ENCODE measurements at regions not wholly inside any gene's neighbourhood (a gene's known extent, or its start where the extent isn't known, plus 50 kb on each side); places are given as distances from the start of the nearest gene placed in this dataset.
A peak's percentile ranks its signal among the peaks of the same experiment; 100 is the strongest.
"Not testable (repeated sequence)": the region's sequence is repeated elsewhere in the genome, so short reads cannot be mapped to it uniquely, and the experiment has no call there.

DNA sequence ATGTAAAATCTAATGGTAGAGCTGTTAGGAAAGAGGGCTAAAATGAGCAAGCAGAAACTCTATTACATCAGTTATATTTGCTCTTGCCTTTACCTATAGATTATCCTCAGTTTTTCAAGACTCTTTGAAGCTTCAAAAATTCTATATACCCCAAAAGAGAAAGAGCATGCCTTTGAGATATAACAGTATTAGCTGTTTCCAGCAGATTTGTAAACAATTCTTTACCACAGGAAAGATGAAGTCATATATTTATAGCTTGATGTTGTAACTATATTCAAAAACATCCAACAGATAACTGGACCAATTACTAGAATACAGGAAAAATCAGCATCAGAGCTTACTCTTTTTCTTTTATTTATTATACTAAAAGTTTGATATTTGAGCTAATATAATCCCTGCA lies 416.2 kb upstream of the TPK1 start:
- no peak for FAIRE-seq

DNA sequence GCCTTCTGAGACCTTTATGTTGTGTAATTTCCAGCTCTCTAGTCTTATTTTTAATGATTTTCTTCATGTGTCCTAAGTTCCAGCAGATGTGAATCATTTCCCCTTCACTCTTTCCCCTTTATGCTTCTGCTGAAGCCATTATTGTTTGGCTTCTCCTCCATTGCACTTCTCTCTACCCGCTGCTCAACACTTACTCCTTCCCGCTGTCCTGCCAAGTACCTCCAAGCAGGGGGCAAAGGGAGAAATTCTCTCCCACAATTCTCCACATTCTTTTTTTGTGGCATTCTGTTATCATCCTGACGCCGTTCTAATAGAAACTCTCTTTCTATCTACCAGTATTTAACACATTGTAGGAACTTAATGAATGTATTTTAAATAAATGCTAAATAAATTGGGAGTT lies 388.9 kb upstream of the TPK1 start:
- no peak for FAIRE-seq

DNA sequence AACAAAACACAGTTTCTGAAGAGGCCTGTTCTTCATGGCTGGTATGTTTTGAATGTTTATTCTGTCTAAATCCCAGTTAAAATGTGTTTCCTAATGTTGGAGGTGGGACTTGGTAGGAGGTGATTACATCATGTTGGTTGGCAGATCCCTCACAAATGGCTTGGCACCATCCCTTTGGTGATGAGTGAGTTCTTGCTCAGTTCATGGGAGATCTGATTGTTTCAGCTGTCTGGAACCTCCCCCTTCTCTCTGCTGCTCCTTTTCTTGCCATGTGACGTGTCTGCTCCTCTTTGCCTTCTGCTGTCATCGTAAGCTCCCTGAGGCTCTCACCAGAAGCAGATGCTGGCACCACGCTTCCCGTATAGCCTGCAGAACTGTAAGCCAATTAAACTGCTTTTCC lies 383.6 kb upstream of the TPK1 start:
- FAIRE-seq, result no peak

- FAIRE-seq, result no peak
Observed at GRCh38 chr7:145216866-145217265, 381.0 kb upstream of the TPK1 start.

GRCh38 chr7:145212050-145212449 lies 376.2 kb upstream of the TPK1 start:
- no peak for FAIRE-seq

DNA sequence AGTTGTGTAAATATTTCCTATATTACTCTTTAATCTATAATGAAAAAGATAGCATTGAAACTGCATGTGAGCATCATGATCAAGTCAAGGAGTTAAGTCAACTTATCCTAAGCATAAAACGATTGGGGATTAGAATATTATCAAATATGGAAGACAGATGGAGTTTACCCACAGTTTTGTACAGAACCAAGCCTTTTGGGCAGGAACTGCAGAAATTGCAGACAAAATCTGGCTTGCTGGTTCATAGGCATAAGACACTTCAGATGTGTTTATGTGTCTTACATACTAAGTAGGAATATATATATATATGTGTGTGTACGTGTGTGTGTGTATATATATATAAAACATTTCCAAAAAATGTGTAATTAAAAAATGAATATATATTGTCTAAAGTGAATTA lies 375.4 kb upstream of the TPK1 start:
- FAIRE-seq, result no peak

DNA sequence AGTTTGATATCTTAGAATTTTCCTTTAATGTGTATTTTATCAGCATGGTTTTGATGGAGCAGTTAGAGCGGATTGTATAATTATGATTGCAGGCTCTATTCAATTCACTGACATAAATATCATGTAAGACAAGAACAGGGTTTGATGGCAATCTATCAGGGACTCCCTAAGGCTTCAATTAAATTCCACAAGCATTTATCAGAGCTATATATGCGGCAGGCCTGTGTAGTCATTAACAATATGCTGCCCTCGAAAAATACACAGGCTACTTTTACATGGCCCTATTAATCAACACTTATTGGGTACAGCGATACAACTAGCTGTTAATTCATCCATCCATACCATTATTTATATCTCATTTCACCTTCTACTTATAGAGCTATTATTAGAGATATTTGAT lies 358.1 kb upstream of the TPK1 start:
- no peak for FAIRE-seq

GRCh38 chr7:145184956-145185355 lies 349.1 kb upstream of the TPK1 start:
- FAIRE-seq, result no peak

DNA sequence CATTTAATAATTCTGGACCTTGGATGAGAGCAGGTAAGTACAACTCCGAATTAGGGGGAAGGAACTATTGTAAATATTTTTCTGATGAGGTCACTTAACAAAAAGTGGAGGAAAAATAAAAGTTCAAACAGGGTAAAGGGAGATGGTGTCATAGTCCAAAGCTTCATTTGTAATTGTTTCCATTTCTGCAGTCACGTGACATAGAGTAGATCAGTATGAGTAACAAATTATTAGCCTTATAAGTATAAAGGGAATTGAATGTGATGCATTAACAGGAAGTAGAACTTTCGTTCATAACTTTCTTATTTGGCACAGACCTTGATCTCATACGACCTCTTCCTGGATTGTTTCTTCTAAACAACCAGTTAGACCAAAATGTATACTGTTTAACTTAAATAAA lies 347.2 kb upstream of the TPK1 start:
- no peak for FAIRE-seq

- no peak for FAIRE-seq
Observed at GRCh38 chr7:145175366-145175765, 339.5 kb upstream of the TPK1 start.

- no peak for FAIRE-seq
Observed at GRCh38 chr7:145169908-145170307, 334.1 kb upstream of the TPK1 start.

DNA sequence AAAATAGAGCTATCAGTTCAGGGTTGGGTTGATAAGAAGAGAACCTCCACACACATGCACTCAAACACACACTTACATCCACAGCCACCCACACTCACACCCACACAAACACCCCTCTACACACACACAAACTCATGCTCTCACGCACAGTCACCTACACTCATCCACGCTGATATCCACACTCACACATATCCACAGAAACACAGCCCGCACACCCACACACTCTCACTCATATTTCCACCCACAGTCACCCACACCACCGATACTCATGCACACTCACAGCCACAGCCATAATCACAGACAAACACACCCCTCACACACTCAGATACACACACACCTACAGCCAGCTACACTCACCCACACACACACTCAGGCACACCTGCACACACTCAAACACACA lies 333.0 kb upstream of the TPK1 start:
- no peak for FAIRE-seq

DNA sequence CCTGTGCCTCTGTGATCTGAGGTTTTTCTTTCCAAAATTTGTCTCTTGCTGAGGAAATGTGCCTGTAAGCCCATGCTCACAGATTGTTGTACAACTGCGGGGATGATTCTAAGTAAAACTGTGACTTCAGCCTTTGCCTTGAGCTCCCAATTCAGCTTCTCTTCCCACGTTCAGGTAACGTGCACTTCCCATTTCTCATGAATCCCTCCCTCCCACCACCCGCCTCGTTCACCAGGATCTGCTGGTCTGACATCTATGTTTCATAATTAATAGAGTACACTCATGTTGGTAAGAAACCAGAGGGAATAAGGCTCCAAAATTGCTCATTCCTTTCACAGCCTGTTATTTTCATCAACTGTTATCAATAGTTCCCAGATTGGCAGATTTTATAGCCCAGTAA lies 332.6 kb upstream of the TPK1 start:
- FAIRE-seq, result no peak

- no peak for FAIRE-seq
Observed at GRCh38 chr7:145156834-145157233, 321.0 kb upstream of the TPK1 start.

DNA sequence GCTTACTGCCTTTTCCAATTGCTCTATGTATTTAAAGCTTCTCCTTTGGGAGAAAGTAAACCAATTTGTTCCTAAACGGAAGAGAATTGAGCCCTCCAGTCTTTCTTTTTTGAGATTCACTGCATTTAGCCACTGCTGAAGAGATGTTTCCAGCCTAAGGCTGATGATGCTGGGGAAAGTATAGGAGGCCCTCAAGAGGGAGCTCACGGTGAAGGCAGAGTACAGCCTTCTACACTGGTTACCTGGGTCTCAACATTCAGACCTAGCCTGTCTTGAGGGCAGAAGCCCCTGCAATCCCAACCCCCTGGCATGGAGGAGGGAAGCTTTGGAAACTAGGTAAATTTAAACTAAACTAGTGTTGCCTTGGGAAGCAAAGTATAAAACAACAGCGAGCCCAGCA lies 316.7 kb upstream of the TPK1 start:
- no peak for FAIRE-seq

DNA sequence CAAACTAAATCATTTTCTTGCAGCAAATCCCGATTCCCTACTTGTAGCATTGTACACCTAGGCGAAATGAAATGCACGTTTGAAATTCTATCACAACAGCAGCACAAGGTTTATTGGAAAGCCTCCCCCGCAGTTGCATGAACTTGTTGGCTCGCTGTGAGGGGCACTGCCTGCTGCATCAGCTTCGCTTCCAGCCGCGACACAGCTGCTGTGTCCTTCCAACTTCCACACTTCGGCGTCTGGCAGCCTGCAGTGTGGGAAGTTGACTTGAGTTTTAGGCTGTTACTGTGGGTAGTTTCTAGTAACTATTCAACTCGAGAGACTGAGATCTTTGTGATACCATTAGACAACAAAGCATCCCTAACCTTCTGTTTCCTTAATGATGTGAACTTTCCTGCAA lies 315.8 kb upstream of the TPK1 start:
- FAIRE-seq, result no peak

- FAIRE-seq, result no peak
Observed at GRCh38 chr7:145147865-145148264, 312.0 kb upstream of the TPK1 start.

GRCh38 chr7:145143685-145144084 lies 307.8 kb upstream of the TPK1 start:
- no peak for FAIRE-seq

- FAIRE-seq, result no peak
Observed at GRCh38 chr7:145134377-145134776, 298.5 kb upstream of the TPK1 start.

DNA sequence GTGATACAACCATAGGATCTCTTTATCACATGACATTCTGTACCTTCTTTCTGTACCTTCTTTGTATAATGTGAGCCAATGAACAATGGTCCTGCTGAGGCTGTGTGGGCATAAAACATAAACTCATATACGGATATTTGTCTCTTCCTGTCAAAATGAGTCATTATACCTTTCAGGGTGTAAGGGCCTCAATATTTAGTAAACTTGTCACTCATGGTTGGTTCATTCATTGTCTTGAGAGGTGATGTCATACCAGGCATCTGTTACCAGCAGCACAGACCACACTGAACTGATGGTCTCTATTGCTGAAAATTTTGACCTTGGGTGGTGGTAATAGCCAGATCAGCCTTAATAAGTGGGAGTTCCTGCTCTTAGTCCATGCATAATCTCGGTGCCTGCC lies 287.6 kb upstream of the TPK1 start:
- no peak for FAIRE-seq

DNA sequence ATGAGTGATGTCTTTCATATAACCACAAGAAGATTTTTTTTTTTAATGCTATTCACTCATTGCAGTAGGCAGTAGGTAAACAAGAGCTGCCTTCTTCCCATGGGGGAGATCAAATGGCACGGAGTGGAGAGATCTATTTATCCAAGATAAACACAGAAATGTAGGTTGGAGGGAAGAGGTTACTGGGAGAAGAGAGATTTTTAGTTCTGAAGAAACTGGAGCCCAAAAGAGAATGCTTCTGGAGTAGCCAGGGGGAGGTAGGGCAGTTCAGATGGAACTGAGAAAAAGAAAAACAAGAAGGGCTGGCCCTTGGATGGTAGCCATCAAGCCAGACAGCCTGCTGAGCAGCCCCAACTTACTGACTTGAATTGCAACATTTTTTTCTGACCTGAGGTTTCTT lies 270.1 kb upstream of the TPK1 start:
- FAIRE-seq, result no peak

GRCh38 chr7:145105561-145105960 lies 269.7 kb upstream of the TPK1 start:
- no peak for FAIRE-seq

GRCh38 chr7:145104400-145104799 lies 268.5 kb upstream of the TPK1 start:
- no peak for FAIRE-seq

DNA sequence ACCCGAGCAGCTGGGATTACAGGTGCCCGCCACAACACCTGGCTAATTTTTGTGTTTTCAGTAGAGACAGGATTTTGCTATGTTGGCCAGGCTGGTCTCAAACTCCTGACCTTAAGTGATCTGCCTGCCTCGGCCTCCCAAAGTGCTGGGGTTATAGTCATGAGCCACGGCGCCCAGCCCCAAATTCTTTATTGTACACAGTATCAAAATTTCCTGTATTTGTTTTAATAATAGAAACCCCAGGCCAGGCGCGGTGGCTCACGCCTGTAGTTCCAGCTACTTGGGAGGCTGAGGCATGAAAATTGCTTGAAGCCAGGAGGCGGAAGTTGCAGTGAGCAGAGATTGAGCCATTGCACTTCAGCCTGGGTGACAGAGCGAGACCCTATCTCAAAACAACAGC lies 266.3 kb upstream of the TPK1 start:
- not testable (repeated sequence) for FAIRE-seq

- FAIRE-seq, result peak; percentile 82
Observed at GRCh38 chr7:145092766-145093165, 256.9 kb upstream of the TPK1 start.

DNA sequence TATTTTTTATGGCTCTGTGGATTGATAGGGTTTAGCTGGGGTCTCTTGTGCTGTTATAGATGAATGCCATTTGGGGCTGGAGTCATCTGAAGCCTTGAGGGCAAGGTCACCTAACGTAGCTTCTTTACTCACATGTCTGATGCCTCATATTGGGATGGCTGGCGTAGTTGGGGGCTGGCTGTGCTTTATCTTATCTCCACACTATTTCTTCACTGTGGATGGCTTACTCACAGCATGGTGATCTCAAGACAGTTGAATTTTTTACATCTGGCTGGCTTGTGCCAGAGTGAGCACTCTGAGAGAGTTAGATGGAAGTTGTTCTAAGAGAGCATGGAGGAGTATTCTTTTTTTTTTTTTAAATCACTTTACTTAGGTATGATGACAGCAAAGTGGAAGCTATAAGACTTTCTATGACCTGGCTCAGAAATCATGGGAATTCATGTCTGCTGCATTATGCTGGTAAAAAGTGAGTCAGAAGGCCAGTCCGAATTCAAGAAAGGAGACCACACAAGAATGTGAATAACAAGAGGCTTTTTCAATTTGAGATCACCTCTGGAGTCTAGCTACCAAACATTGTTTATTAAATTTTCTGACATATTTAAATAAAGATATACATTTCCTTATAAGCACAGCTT lies 252.4 kb upstream of the TPK1 start:
- no peak for FAIRE-seq
